ENCODE measurements at regions not wholly inside any gene's neighbourhood (a gene's known extent, or its start where the extent isn't known, plus 50 kb on each side); places are given as distances from the start of the nearest gene placed in this dataset.

GRCh38 chr20:22402550-22402949 is 181.8 kb downstream of the FOXA2 start (continued):
- no peak for TF ChIP-seq ZBTB34 (CRISPR knock-in tag; IDR thresholded peaks at IDR 0.05)
- no peak for TF ChIP-seq MXD1 (CRISPR knock-in tag; IDR thresholded peaks at IDR 0.05; ENCODE audit: borderline replicate concordance, poor library complexity, severe bottlenecking)

GRCh38 chr20:22400440-22400839 is 183.9 kb downstream of the FOXA2 start:
- FAIRE-seq (no peak), DNase-seq (ENCODE audit: extremely low read depth in 1 of 4, low spot score in 3 of 4) (no peak), ATAC-seq (no peak)
- no peak for TF ChIP-seq ZNF592 (IDR thresholded peaks at IDR 0.05)
- no peak for TF ChIP-seq TRIM25 (IDR thresholded peaks at IDR 0.05; ENCODE audit: borderline replicate concordance)
- 84% methylated on average over 4 of the region's 4 CpGs for WGBS (ENCODE audit: insufficient coverage, low coverage, missing lambda C conversion rate)
- in situ Hi-C loops (cut with MboI) (no loop called here), intact Hi-C loops (cut with micrococcal nuclease) (no loop called here)
- H3K27ac ChIP-seq (ENCODE audit: extremely low read depth, low read depth, low read length), result no peak overlapping the region
- peak overlapping the region; percentile 53; the same call in 1 of the 2 replicates for H2AFZ ChIP-seq (ENCODE audit: low read depth, low read length)
- H3K4me1 ChIP-seq (replicated peaks in 1 of 2; ENCODE audit: control insufficient read depth in 2 of 2, insufficient read depth in 2 of 2, low read length in 2 of 2), result peaks cover 0 to 24% of the 10 kb centered on the region in 2 experiments; a peak in 4 of 5 replicates
- no peak overlapping the region for H3K4me2 ChIP-seq (ENCODE audit: insufficient read depth, low read length)
- no peak overlapping the region for H3K4me3 ChIP-seq
- no peak overlapping the region for H3K9ac ChIP-seq (ENCODE audit: insufficient read depth in 1 of 2, low read depth in 2 of 2, low read length in 2 of 2)
- ChIA-PET CTCF (ENCODE audit: low intra/inter-chr PET ratio) (no interaction called here), POLR2A (interaction anchor here (0.6 kb wide), 1 partner anchor 21 kb away, joined by 3 read pairs; no protein-coding TSS in a partner anchor)
- no peaks in the 10 kb centered on the region for H4K20me1 ChIP-seq (replicated peaks; ENCODE audit: control insufficient read depth, insufficient read depth, low read length)
- no peaks in the 10 kb centered on the region for H3K9me1 ChIP-seq (ENCODE audit: control insufficient read depth, insufficient read depth, low read length)
- no peaks in the 10 kb centered on the region for H3K79me2 ChIP-seq (ENCODE audit: control insufficient read depth, insufficient read depth, low read length)
- no TSS peak for BruUV-seq (replicated peaks)
- no peaks in the 10 kb centered on the region for H3K27me3 ChIP-seq (ENCODE audit: control insufficient read depth in 2 of 2, insufficient read depth in 2 of 2, low read length in 2 of 2)
- H3K9me3 ChIP-seq (replicated peaks; ENCODE audit: control insufficient read depth, insufficient read depth, low read depth, low read length), result no peaks in the 10 kb centered on the region
- H3K36me3 ChIP-seq (ENCODE audit: control insufficient read depth, insufficient read depth, low read length), result no peaks in the 10 kb centered on the region

All from K562 (cell line).